Astrocyte (in vitro differentiated cells and primary cell): ENCODE measurements at regions not wholly inside any gene's neighbourhood (a gene's known extent, or its start where the extent isn't known, plus 50 kb on each side); places are given as distances from the start of the nearest gene placed in this dataset.

Experiments
- DNase-seq: peaks from one replicate; pipeline ENCODE4 v3.0.0-alpha.2; 2010; ENCODE audit warnings: low read depth
- FAIRE-seq: peaks from 2 replicates; lab custom pipeline; 2011; peaks lifted over from hg19 to GRCh38; lab: Jason Lieb, UNC
- H2AFZ ChIP-seq: 2 replicates; pipeline ENCODE4 v1.6.0; 2012; ENCODE audit warnings: low read depth, low read length, inconsistent platforms
- H3K27ac ChIP-seq: 2 replicates; pipeline ENCODE4 v1.5.1; 2011; ENCODE audit warnings: low read depth, low read length, inconsistent platforms
- H3K27me3 ChIP-seq: 2 replicates; pipeline ENCODE4 v1.6.0; 2011; ENCODE audit warnings: low read length, inconsistent platforms; ENCODE audit not compliant: insufficient read depth
- H3K36me3 ChIP-seq: 2 replicates; pipeline ENCODE4 v1.5.1; 2011; ENCODE audit warnings: low read length, inconsistent platforms; ENCODE audit not compliant: insufficient read depth
- H3K4me1 ChIP-seq: 2 replicates; pipeline ENCODE4 v1.5.1; 2011; ENCODE audit warnings: low read length, inconsistent platforms; ENCODE audit not compliant: insufficient read depth
- H3K4me2 ChIP-seq: 2 replicates; pipeline ENCODE4 v1.6.0; 2012; ENCODE audit warnings: low read length, inconsistent platforms
- H3K4me3 ChIP-seq: 2 replicates; pipeline ENCODE4 v1.5.1; 2011; ENCODE audit warnings: low read depth, mild to moderate bottlenecking, low read length, inconsistent platforms; ENCODE audit not compliant: insufficient read depth
- H3K79me2 ChIP-seq: 2 replicates; pipeline ENCODE4 v1.6.0; 2012; ENCODE audit warnings: mild to moderate bottlenecking, low read length, inconsistent platforms; ENCODE audit not compliant: insufficient read depth
- H3K9ac ChIP-seq: 2 replicates; pipeline ENCODE4 v1.6.0; 2012; ENCODE audit warnings: mild to moderate bottlenecking, low read length, inconsistent platforms
- H3K9me3 ChIP-seq: 2 replicates; pipeline ENCODE4 v1.5.1; 2012; ENCODE audit warnings: low read depth, mild to moderate bottlenecking, low read length, inconsistent platforms; ENCODE audit not compliant: insufficient read depth
- H4K20me1 ChIP-seq: 2 replicates; pipeline ENCODE4 v1.6.0; 2012; ENCODE audit warnings: low read length, inconsistent platforms; ENCODE audit not compliant: insufficient read depth
- H3K27ac Mint-ChIP-seq: one replicate; pipeline ENCODE4 v1.8.0; 2021; ENCODE audit warnings: mild to moderate bottlenecking, mixed read lengths; ENCODE audit not compliant: unreplicated experiment
- H3K27me3 Mint-ChIP-seq: one replicate; pipeline ENCODE4 v1.8.0; 2021; ENCODE audit warnings: low read depth, mixed read lengths; ENCODE audit not compliant: unreplicated experiment
- H3K36me3 Mint-ChIP-seq: one replicate; pipeline ENCODE4 v1.8.0; 2021; ENCODE audit warnings: low read depth, mixed read lengths; ENCODE audit not compliant: unreplicated experiment
- H3K4me1 Mint-ChIP-seq: one replicate; pipeline ENCODE4 v1.8.0; 2021; ENCODE audit warnings: low read depth, mixed read lengths; ENCODE audit not compliant: unreplicated experiment
- H3K4me3 Mint-ChIP-seq: one replicate; pipeline ENCODE4 v1.8.0; 2021; ENCODE audit warnings: mild to moderate bottlenecking, moderate library complexity, mixed read lengths; ENCODE audit not compliant: unreplicated experiment
- H3K9me3 Mint-ChIP-seq: one replicate; pipeline ENCODE4 v1.8.0; 2021; ENCODE audit warnings: mild to moderate bottlenecking, mixed read lengths; ENCODE audit not compliant: unreplicated experiment
- CTCF ChIP-seq: IDR thresholded peaks from 2 replicates; pipeline ENCODE4 v1.5.1; 2011; ENCODE audit warnings: low read depth, mild to moderate bottlenecking, inconsistent platforms, low read length, moderate library complexity; ENCODE audit not compliant: insufficient read depth
- EZH2 ChIP-seq: IDR thresholded peaks from 2 replicates; pipeline ENCODE4 v1.6.1; 2012; ENCODE audit warnings: mild to moderate bottlenecking, low read length, inconsistent platforms; ENCODE audit not compliant: insufficient read depth

- Mint-ChIP-seq H3K27ac (no peak overlapping the region), H3K4me3 (no peak overlapping the region), H3K4me1 (no peaks in the 10 kb centered on the region), H3K9me3 (peaks cover 16% of the 10 kb centered on the region), H3K27me3 (peaks cover 7% of the 10 kb centered on the region), H3K36me3 (peaks cover 2% of the 10 kb centered on the region)
- TF ChIP-seq EZH2, result no peak
- TF ChIP-seq CTCF, result no peak
- DNase-seq, result no peak
- no peak overlapping the region for H3K4me2 ChIP-seq
- H4K20me1 ChIP-seq, result no peaks in the 10 kb centered on the region
- no peak overlapping the region for H2AFZ ChIP-seq
- no peak overlapping the region for H3K4me3 ChIP-seq
- H3K9ac ChIP-seq, result no peak overlapping the region
- no peaks in the 10 kb centered on the region for H3K79me2 ChIP-seq
- H3K27me3 ChIP-seq, result no peaks in the 10 kb centered on the region
- no peak for FAIRE-seq
- H3K9me3 ChIP-seq, result no peaks in the 10 kb centered on the region
- no peaks in the 10 kb centered on the region for H3K4me1 ChIP-seq
- H3K27ac ChIP-seq, result no peak overlapping the region
- no peaks in the 10 kb centered on the region for H3K36me3 ChIP-seq
Measured at GRCh38 chr1:67514300-67514699, 84.1 kb upstream of the SERBP1 start.

GRCh38 chr1:67514786-67515185, 84.6 kb upstream of the SERBP1 start:
- Mint-ChIP-seq H3K9me3 (peaks cover 15% of the 10 kb centered on the region), H3K36me3 (peaks cover 2% of the 10 kb centered on the region), H3K4me3 (no peak overlapping the region), H3K27me3 (peaks cover 7% of the 10 kb centered on the region), H3K4me1 (no peaks in the 10 kb centered on the region), H3K27ac (no peak overlapping the region)
- H3K79me2 ChIP-seq, result no peaks in the 10 kb centered on the region
- no peak overlapping the region for H2AFZ ChIP-seq
- no peak overlapping the region for H3K27ac ChIP-seq
- H4K20me1 ChIP-seq, result no peaks in the 10 kb centered on the region
- no peak overlapping the region for H3K4me3 ChIP-seq
- H3K4me2 ChIP-seq, result no peak overlapping the region
- TF ChIP-seq EZH2, result no peak
- TF ChIP-seq CTCF, result no peak
- no peak for DNase-seq
- no peak for FAIRE-seq
- H3K9me3 ChIP-seq, result no peaks in the 10 kb centered on the region
- no peaks in the 10 kb centered on the region for H3K4me1 ChIP-seq
- H3K9ac ChIP-seq, result no peak overlapping the region
- no peaks in the 10 kb centered on the region for H3K36me3 ChIP-seq
- no peaks in the 10 kb centered on the region for H3K27me3 ChIP-seq

- H3K79me2 ChIP-seq, result no peaks in the 10 kb centered on the region
- no peaks in the 10 kb centered on the region for H3K4me1 ChIP-seq
- no peaks in the 10 kb centered on the region for H3K27me3 ChIP-seq
- peaks cover 7% of the 10 kb centered on the region for H3K27me3 Mint-ChIP-seq
- peaks cover 15% of the 10 kb centered on the region for H3K9me3 Mint-ChIP-seq
- H4K20me1 ChIP-seq, result no peaks in the 10 kb centered on the region
- H3K4me2 ChIP-seq, result no peak overlapping the region
- no peak overlapping the region for H3K4me3 Mint-ChIP-seq
- TF ChIP-seq EZH2 (no peak), CTCF (no peak)
- no peak for FAIRE-seq
- no peak overlapping the region for H3K27ac Mint-ChIP-seq
- no peak for DNase-seq
- no peak overlapping the region for H3K4me3 ChIP-seq
- peaks cover 2% of the 10 kb centered on the region for H3K36me3 Mint-ChIP-seq
- H3K9ac ChIP-seq, result no peak overlapping the region
- no peaks in the 10 kb centered on the region for H3K36me3 ChIP-seq
- no peaks in the 10 kb centered on the region for H3K4me1 Mint-ChIP-seq
- no peaks in the 10 kb centered on the region for H3K9me3 ChIP-seq
- H2AFZ ChIP-seq, result no peak overlapping the region
- H3K27ac ChIP-seq, result no peak overlapping the region
Measured at GRCh38 chr1:67515324-67516080, 85.3 kb upstream of the SERBP1 start.
